ENCODE measurements at regions not wholly inside any gene's neighbourhood (a gene's known extent, or its start where the extent isn't known, plus 50 kb on each side); places are given as distances from the start of the nearest gene placed in this dataset.

DNA sequence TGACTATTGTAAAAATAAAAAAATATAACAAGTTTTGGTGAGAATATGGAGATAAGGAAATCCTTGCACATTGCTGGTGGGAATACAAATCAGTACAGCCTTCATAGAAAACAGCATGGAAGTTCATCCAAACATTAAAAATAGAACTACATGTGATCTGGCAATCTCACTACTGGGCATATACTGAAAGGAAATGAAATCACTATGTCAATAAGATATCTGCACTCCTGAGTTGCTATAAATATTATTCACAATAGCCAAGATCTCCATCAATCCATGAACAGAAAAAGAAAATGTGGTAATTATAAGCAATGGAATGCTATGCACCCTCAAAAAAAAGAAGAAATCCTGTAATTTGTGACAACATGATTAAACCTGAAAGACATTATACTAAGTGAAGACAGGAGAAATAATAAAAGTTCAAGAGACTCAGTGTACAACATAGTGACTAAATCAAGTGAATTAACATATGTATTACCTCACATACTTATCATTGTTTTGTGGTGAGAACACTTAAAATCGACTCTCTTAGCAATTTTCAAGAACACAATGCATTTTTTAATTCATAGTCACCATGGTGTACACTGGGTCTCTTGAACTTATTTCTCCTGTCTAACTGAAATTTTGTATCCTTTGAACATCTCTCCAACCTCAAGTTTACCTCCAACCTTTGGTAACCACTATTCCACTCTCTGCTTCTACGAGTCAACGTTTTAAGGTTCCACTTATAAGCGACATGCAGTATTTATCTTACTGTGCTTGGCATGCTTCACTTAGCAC lies 1703.7 kb upstream of the AGA start:
- WGBS (ENCODE audit: insufficient coverage) = 75% methylated on average over 1 of the region's 4 CpGs
- no peak overlapping the region for H3K4me3 ChIP-seq (replicated peaks in 1 of 3; ENCODE audit: low read depth in 2 of 3, low read length in 3 of 3)
- Mint-ChIP-seq H3K27ac (no peak overlapping the region), H3K4me1 (no peaks in the 10 kb centered on the region), H3K9me3 (peaks cover 0 to 9% (median 4%) of the 10 kb centered on the region in 7 donors), H3K4me3 (no peak overlapping the region), H3K27me3 (ENCODE audit: low read depth in 3 of 3) (no peaks in the 10 kb centered on the region), H3K36me3 (no peaks in the 10 kb centered on the region)
- H4K20me1 ChIP-seq (ENCODE audit: insufficient read depth, low read length) = no peaks in the 10 kb centered on the region
- H3K27ac ChIP-seq (ENCODE audit: low read depth in 1 of 2, low read length in 2 of 2) = no peak overlapping the region
- no peaks in the 10 kb centered on the region for H3K9me3 ChIP-seq (replicated peaks in 1 of 2; ENCODE audit: control insufficient read depth in 1 of 2, insufficient read depth in 1 of 2, low read length in 2 of 2)
- no peak overlapping the region for H3K4me2 ChIP-seq (replicated peaks; ENCODE audit: extremely low read depth, low read length, poor library complexity, severe bottlenecking)
- intact Hi-C loops (cut with micrococcal nuclease) = no loop called here
- no peaks in the 10 kb centered on the region for H3K36me3 ChIP-seq (replicated peaks in 1 of 2; ENCODE audit: control insufficient read depth in 1 of 2, insufficient read depth in 2 of 2, low read length in 2 of 2)
- no peak for DNase-seq
- H3K4me1 ChIP-seq (ENCODE audit: control insufficient read depth in 1 of 2, insufficient read depth in 2 of 2, low read length in 2 of 2) = no peaks in the 10 kb centered on the region
- TF ChIP-seq, protein P1, sequence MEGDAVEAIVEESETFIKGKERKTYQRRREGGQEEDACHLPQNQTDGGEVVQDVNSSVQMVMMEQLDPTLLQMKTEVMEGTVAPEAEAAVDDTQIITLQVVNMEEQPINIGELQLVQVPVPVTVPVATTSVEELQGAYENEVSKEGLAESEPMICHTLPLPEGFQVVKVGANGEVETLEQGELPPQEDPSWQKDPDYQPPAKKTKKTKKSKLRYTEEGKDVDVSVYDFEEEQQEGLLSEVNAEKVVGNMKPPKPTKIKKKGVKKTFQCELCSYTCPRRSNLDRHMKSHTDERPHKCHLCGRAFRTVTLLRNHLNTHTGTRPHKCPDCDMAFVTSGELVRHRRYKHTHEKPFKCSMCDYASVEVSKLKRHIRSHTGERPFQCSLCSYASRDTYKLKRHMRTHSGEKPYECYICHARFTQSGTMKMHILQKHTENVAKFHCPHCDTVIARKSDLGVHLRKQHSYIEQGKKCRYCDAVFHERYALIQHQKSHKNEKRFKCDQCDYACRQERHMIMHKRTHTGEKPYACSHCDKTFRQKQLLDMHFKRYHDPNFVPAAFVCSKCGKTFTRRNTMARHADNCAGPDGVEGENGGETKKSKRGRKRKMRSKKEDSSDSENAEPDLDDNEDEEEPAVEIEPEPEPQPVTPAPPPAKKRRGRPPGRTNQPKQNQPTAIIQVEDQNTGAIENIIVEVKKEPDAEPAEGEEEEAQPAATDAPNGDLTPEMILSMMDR (IDR thresholded peaks at IDR 0.05) = no peak
- no peak overlapping the region for H2AFZ ChIP-seq (ENCODE audit: insufficient read depth, low read depth, low read length, poor library complexity, severe bottlenecking)
- no peaks in the 10 kb centered on the region for H3K79me2 ChIP-seq (ENCODE audit: insufficient read depth, low read length)
- no peak overlapping the region for H3K9ac ChIP-seq (ENCODE audit: insufficient read depth, low read length, poor library complexity, severe bottlenecking)
- no peaks in the 10 kb centered on the region for H3K27me3 ChIP-seq (ENCODE audit: control insufficient read depth in 2 of 2, insufficient read depth in 2 of 2, low read length in 2 of 2)

- intact Hi-C loops (cut with micrococcal nuclease) = no loop called here
- 83% methylated on average over 4 of the region's 6 CpGs for WGBS (ENCODE audit: insufficient coverage)
- Mint-ChIP-seq H3K36me3 (no peaks in the 10 kb centered on the region), H3K4me1 (no peaks in the 10 kb centered on the region), H3K4me3 (no peak overlapping the region), H3K27ac (no peak overlapping the region), H3K9me3 (peaks cover 2 to 8% (median 5%) of the 10 kb centered on the region in 7 donors), H3K27me3 (ENCODE audit: low read depth in 3 of 3) (peaks cover 0 to 3% (median 0%) of the 10 kb centered on the region in 3 donors)
- no peaks in the 10 kb centered on the region for H3K79me2 ChIP-seq (ENCODE audit: insufficient read depth, low read length)
- no peaks in the 10 kb centered on the region for H3K4me1 ChIP-seq (ENCODE audit: control insufficient read depth in 1 of 2, insufficient read depth in 2 of 2, low read length in 2 of 2)
- TF ChIP-seq, protein P1 (IDR thresholded peaks at IDR 0.05) = no peak
- no peak overlapping the region for H3K9ac ChIP-seq (ENCODE audit: insufficient read depth, low read length, poor library complexity, severe bottlenecking)
- H3K9me3 ChIP-seq (replicated peaks in 1 of 2; ENCODE audit: control insufficient read depth in 1 of 2, insufficient read depth in 1 of 2, low read length in 2 of 2) = peaks cover 3 to 5% of the 10 kb centered on the region in 2 donors
- no peaks in the 10 kb centered on the region for H3K36me3 ChIP-seq (replicated peaks in 1 of 2; ENCODE audit: control insufficient read depth in 1 of 2, insufficient read depth in 2 of 2, low read length in 2 of 2)
- H3K4me2 ChIP-seq (replicated peaks; ENCODE audit: extremely low read depth, low read length, poor library complexity, severe bottlenecking) = no peak overlapping the region
- no peaks in the 10 kb centered on the region for H4K20me1 ChIP-seq (ENCODE audit: insufficient read depth, low read length)
- no peaks in the 10 kb centered on the region for H3K27me3 ChIP-seq (ENCODE audit: control insufficient read depth in 2 of 2, insufficient read depth in 2 of 2, low read length in 2 of 2)
- H3K4me3 ChIP-seq (replicated peaks in 1 of 3; ENCODE audit: low read depth in 2 of 3, low read length in 3 of 3) = no peak overlapping the region
- no peak overlapping the region for H2AFZ ChIP-seq (ENCODE audit: insufficient read depth, low read depth, low read length, poor library complexity, severe bottlenecking)
- no peak overlapping the region for H3K27ac ChIP-seq (ENCODE audit: low read depth in 1 of 2, low read length in 2 of 2)
- DNase-seq = no peak
Measured at GRCh38 chr4:179151770-179152169, 1709.5 kb upstream of the AGA start.

All from CD14-positive monocyte (primary cell).